WTC11 (cell line): ENCODE measurements at regions not wholly inside any gene's neighbourhood (a gene's known extent, or its start where the extent isn't known, plus 50 kb on each side); places are given as distances from the start of the nearest gene placed in this dataset.

Experiments used
- ATAC-seq: fragments of 200-7000 bp; cut with Tn5 transposase; 2 replicates; pipeline ENCODE4 v1.10.0; 2021; ENCODE audit warnings: mild to moderate bottlenecking, moderate library complexity
- CTCF ChIA-PET: fragments of 300-600 bp; sonication (Branson Sonifier 250); formaldehyde crosslinking; loops from one replicate; lab custom pipeline; 2021; ENCODE audit warnings: antibody characterized with exemption; lab: Charles Lee
- POLR2A ChIA-PET: fragments of 350-600 bp; sonication (Branson Sonifier 250); formaldehyde crosslinking; loops from one replicate; lab custom pipeline; 2021; ENCODE audit warnings: antibody characterized with exemption; lab: Charles Lee
- DNase-seq: peaks from one replicate; pipeline ENCODE4 v3.0.0; 2021; ENCODE audit warnings: low spot score
- H3K27ac Mint-ChIP-seq: 2 replicates; pipeline ENCODE4 v1.8.0; 2021; ENCODE audit warnings: mixed read lengths
- H3K27me3 Mint-ChIP-seq: 2 replicates; pipeline ENCODE4 v1.8.0; 2021; ENCODE audit warnings: low read depth, mild to moderate bottlenecking, moderate library complexity, mixed read lengths
- H3K36me3 Mint-ChIP-seq: 2 replicates; pipeline ENCODE4 v1.8.0; 2021; ENCODE audit warnings: mixed read lengths
- H3K4me1 Mint-ChIP-seq: 2 replicates; pipeline ENCODE4 v1.8.0; 2022; ENCODE audit warnings: mixed read lengths
- H3K4me3 Mint-ChIP-seq: 2 replicates; pipeline ENCODE4 v1.8.0; 2021; ENCODE audit warnings: mild to moderate bottlenecking, moderate library complexity, mixed read lengths
- H3K9me3 Mint-ChIP-seq: 2 replicates; pipeline ENCODE4 v1.8.0; 2021; ENCODE audit warnings: mixed read lengths
- AR ChIP-seq: fragments of 250-450 bp; sonication (Bioruptor Pico); IDR thresholded peaks from 2 replicates; pipeline ENCODE4 v1.9.0; 2021; ENCODE audit warnings: mild to moderate bottlenecking
- CBFB ChIP-seq: sonication (generic); formaldehyde crosslinking; IDR thresholded peaks from 2 replicates; pipeline ENCODE4 v1.8.1; 2022; ENCODE audit warnings: mild to moderate bottlenecking, low read depth, missing genetic modification reagents
- CREB1 ChIP-seq: sonication (generic); formaldehyde crosslinking; IDR thresholded peaks from 2 replicates; pipeline ENCODE4 v1.8.0; 2023; ENCODE audit warnings: mild to moderate bottlenecking, missing genetic modification reagents
- CTCF ChIP-seq: fragments of 200-600 bp; IDR thresholded peaks from 2 replicates; pipeline ENCODE4 v1.8.0; 2022; ENCODE audit warnings: antibody characterized with exemption
- E2F4 ChIP-seq: sonication (generic); formaldehyde crosslinking; IDR thresholded peaks from 2 replicates; pipeline ENCODE4 v1.8.1; 2022; ENCODE audit warnings: low read depth, mild to moderate bottlenecking, moderate library complexity, missing genetic modification reagents, borderline replicate concordance
- ERG ChIP-seq: fragments of 250-450 bp; sonication (Bioruptor Pico); IDR thresholded peaks from 2 replicates; pipeline ENCODE4 v1.8.0; 2021; ENCODE audit warnings: mild to moderate bottlenecking
- GRHL2 ChIP-seq: fragments of 250-450 bp; sonication (Bioruptor Pico); IDR thresholded peaks from 2 replicates; pipeline ENCODE4 v1.8.0; 2022; ENCODE audit warnings: mild to moderate bottlenecking, moderate library complexity; ENCODE audit not compliant: insufficient replicate concordance, severe bottlenecking
- HMGXB4 ChIP-seq: sonication (generic); formaldehyde crosslinking; IDR thresholded peaks from 2 replicates; pipeline ENCODE4 v1.8.1; 2023; ENCODE audit warnings: mild to moderate bottlenecking, moderate library complexity, missing genetic modification reagents
- KAT7 ChIP-seq: sonication (generic); formaldehyde crosslinking; IDR thresholded peaks from 2 replicates; pipeline ENCODE4 v1.8.1; 2023; ENCODE audit warnings: missing genetic modification reagents, mild to moderate bottlenecking, borderline replicate concordance
- MXD4 ChIP-seq: fragments of 250-450 bp; sonication (Bioruptor Pico); IDR thresholded peaks from 2 replicates; pipeline ENCODE4 v1.8.0; 2021; ENCODE audit warnings: mild to moderate bottlenecking, moderate library complexity, borderline replicate concordance
- NR1H2 ChIP-seq: sonication (generic); formaldehyde crosslinking; IDR thresholded peaks from 2 replicates; pipeline ENCODE4 v1.9.0; 2021; ENCODE audit warnings: mild to moderate bottlenecking, moderate library complexity, missing genetic modification reagents
- NR2C2 ChIP-seq: sonication (generic); formaldehyde crosslinking; IDR thresholded peaks from 2 replicates; pipeline ENCODE4 v1.8.0; 2022; ENCODE audit warnings: mild to moderate bottlenecking, missing genetic modification reagents
- OVOL2 ChIP-seq: fragments of 250-450 bp; sonication (Bioruptor Pico); IDR thresholded peaks from 2 replicates; pipeline ENCODE4 v1.9.0; 2021; ENCODE audit warnings: mild to moderate bottlenecking, borderline replicate concordance
- SMAD4 ChIP-seq: sonication (generic); formaldehyde crosslinking; IDR thresholded peaks from 2 replicates; pipeline ENCODE4 v1.8.0; 2022; ENCODE audit warnings: mild to moderate bottlenecking, missing genetic modification reagents
- SOX15 ChIP-seq: fragments of 250-450 bp; sonication (Bioruptor Pico); IDR thresholded peaks from 2 replicates; pipeline ENCODE4 v1.9.0; 2021; ENCODE audit warnings: mild to moderate bottlenecking
- TEAD1 ChIP-seq: sonication (generic); formaldehyde crosslinking; IDR thresholded peaks from 2 replicates; pipeline ENCODE4 v1.8.0; 2022; ENCODE audit warnings: mild to moderate bottlenecking, missing genetic modification reagents
- ZNF121 ChIP-seq: sonication (generic); formaldehyde crosslinking; IDR thresholded peaks from 2 replicates; pipeline ENCODE4 v1.8.0; 2023; ENCODE audit warnings: missing genetic modification reagents
- ZNF232 ChIP-seq: sonication (generic); formaldehyde crosslinking; IDR thresholded peaks from 2 replicates; pipeline ENCODE4 v1.8.0; 2022; ENCODE audit warnings: mild to moderate bottlenecking, missing genetic modification reagents
- ZNF425 ChIP-seq: fragments of 250-450 bp; sonication (Bioruptor Pico); conservative IDR thresholded peaks from 2 replicates; pipeline ENCODE4 v1.9.0; 2021; ENCODE audit warnings: mild to moderate bottlenecking
- ZNF512 ChIP-seq: sonication (generic); formaldehyde crosslinking; IDR thresholded peaks from 2 replicates; pipeline ENCODE4 v1.8.1; 2022; ENCODE audit warnings: missing genetic modification reagents, borderline replicate concordance

- ATAC-seq (peak; percentile 99), DNase-seq (peak; percentile 47)
- Mint-ChIP-seq H3K4me3 (no peak overlapping the region), H3K36me3 (peaks cover 14% of the 10 kb centered on the region), H3K4me1 (peaks cover 2% of the 10 kb centered on the region; the same call in 1 of the 2 replicates), H3K9me3 (peaks cover 17% of the 10 kb centered on the region), H3K27ac (no peak overlapping the region), H3K27me3 (no peaks in the 10 kb centered on the region; the same call in 1 of the 2 replicates)
- ChIA-PET CTCF (interaction anchor here (0.6 to 1.9 kb wide), 12 partner anchors 8 to 171 kb away, joined by 3 to 23 read pairs (median 4); no protein-coding TSS in a partner anchor), POLR2A (no interaction called here)
- TF ChIP-seq CTCF (0 out of 2 replicates have a peak, but pooled peaks have one; percentile 26), NR1H2 (CRISPR knock-in tag) (no peak)
Measured at GRCh38 chr7:41771717-41772116, 68.8 kb upstream of the INHBA start.

- TF ChIP-seq E2F4 (CRISPR knock-in tag), result no peak
- no peak for TF ChIP-seq MXD4 (CRISPR knock-in tag)
- TF ChIP-seq NR2C2 (CRISPR knock-in tag), result no peak
- TF ChIP-seq GRHL2 (CRISPR knock-in tag), result no peak
- TF ChIP-seq OVOL2 (CRISPR knock-in tag), result no peak
- TF ChIP-seq CBFB (CRISPR knock-in tag), result no peak
- no peak for TF ChIP-seq ZNF232 (CRISPR knock-in tag)
- TF ChIP-seq ERG (CRISPR knock-in tag), result no peak
- no peak for TF ChIP-seq ZNF512 (CRISPR knock-in tag)
- no peak for TF ChIP-seq ZNF425 (CRISPR knock-in tag)
- TF ChIP-seq SOX15 (CRISPR knock-in tag), result no peak
- Mint-ChIP-seq H3K4me1 (peaks cover 2% of the 10 kb centered on the region; the same call in 1 of the 2 replicates), H3K9me3 (peaks cover 26% of the 10 kb centered on the region), H3K27ac (no peak overlapping the region; the same call in 1 of the 2 replicates), H3K36me3 (peaks cover 16% of the 10 kb centered on the region), H3K4me3 (no peak overlapping the region), H3K27me3 (no peaks in the 10 kb centered on the region)
- POLR2A ChIA-PET, result no interaction called here
- no peak for ATAC-seq
- no peak for DNase-seq
- CTCF ChIA-PET, result no interaction called here
Measured at GRCh38 chr7:41769162-41769561, 66.3 kb upstream of the INHBA start.

GRCh38 chr7:41763626-41764025 lies 60.7 kb upstream of the INHBA start:
- H3K4me1 Mint-ChIP-seq, result peaks cover 19% of the 10 kb centered on the region
- POLR2A ChIA-PET, result no interaction called here
- ATAC-seq (no peak), DNase-seq (no peak)
- H3K36me3 Mint-ChIP-seq, result peaks cover 39% of the 10 kb centered on the region
- peaks cover 4% of the 10 kb centered on the region for H3K27me3 Mint-ChIP-seq
- no peak overlapping the region for H3K4me3 Mint-ChIP-seq
- no peak overlapping the region for H3K27ac Mint-ChIP-seq
- CTCF ChIA-PET, result no interaction called here
- peaks cover 60% of the 10 kb centered on the region for H3K9me3 Mint-ChIP-seq
- TF ChIP-seq NR1H2 (CRISPR knock-in tag) (no peak), HMGXB4 (CRISPR knock-in tag) (no peak), MXD4 (CRISPR knock-in tag) (no peak), SMAD4 (CRISPR knock-in tag) (no peak), CREB1 (CRISPR knock-in tag) (no peak), ZNF121 (no peak), KAT7 (CRISPR knock-in tag) (no peak), AR (CRISPR knock-in tag) (no peak), TEAD1 (no peak)
